GM12865 (cell line): ENCODE measurements at regions not wholly inside any gene's neighbourhood (a gene's known extent, or its start where the extent isn't known, plus 50 kb on each side); places are given as distances from the start of the nearest gene placed in this dataset.

Experiments
- DNase-seq: peaks from one replicate; pipeline ENCODE4 v3.0.0; 2010; ENCODE audit warnings: low read depth
- H3K4me3 ChIP-seq: 2 replicates; pipeline ENCODE4 v1.5.1; 2011; ENCODE audit warnings: mild to moderate bottlenecking, low read depth, low read length, control low read depth
- CTCF ChIP-seq: IDR thresholded peaks from 2 replicates; pipeline ENCODE4 v1.5.1; 2011; ENCODE audit warnings: low read length, control low read depth, low read depth, inconsistent platforms; ENCODE audit not compliant: insufficient read depth; ENCODE audit errors: missing control alignments

GRCh38 chr16:73976644-73977043, 320.0 kb upstream of the PSMD7 start:
- no peak for DNase-seq
- TF ChIP-seq CTCF: no peak
- no peak overlapping the region for H3K4me3 ChIP-seq

- TF ChIP-seq CTCF: no peak
- no peak for DNase-seq
- H3K4me3 ChIP-seq: no peak overlapping the region
Measured at GRCh38 chr16:73973174-73973573, 323.4 kb upstream of the PSMD7 start.

- no peak overlapping the region for H3K4me3 ChIP-seq
- no peak for TF ChIP-seq CTCF
- no peak for DNase-seq
Measured at GRCh38 chr16:73966851-73967250, 329.8 kb upstream of the PSMD7 start.

GRCh38 chr16:73965591-73965990, 331.0 kb upstream of the PSMD7 start:
- TF ChIP-seq CTCF: no peak
- DNase-seq: no peak

GRCh38 chr16:73956587-73957494, 339.8 kb upstream of the PSMD7 start:
- peak; percentile 54 for DNase-seq
- no peak overlapping the region for H3K4me3 ChIP-seq
- TF ChIP-seq CTCF: peak; percentile 80

More at GRCh38 chr16:73965591-73965990, 331.0 kb upstream of the PSMD7 start:
- H3K4me3 ChIP-seq: no peak overlapping the region

GRCh38 chr16:73955702-73956101, 340.9 kb upstream of the PSMD7 start:
- H3K4me3 ChIP-seq: no peak overlapping the region

More at GRCh38 chr16:73955702-73956101, 340.9 kb upstream of the PSMD7 start:
- no peak for TF ChIP-seq CTCF
- no peak for DNase-seq
